Right hindlimb (tissue), 1 donor: ENCODE measurements at regions not wholly inside any gene's neighbourhood (a gene's known extent, or its start where the extent isn't known, plus 50 kb on each side); places are given as distances from the start of the nearest gene placed in this dataset.

Source experiments
- DNase-seq: peaks from one replicate; pipeline ENCODE4 v3.0.0-alpha.2; 2018

GRCh38 chr6:137737836-137738596 is 129.0 kb upstream of the TNFAIP3 start:
- DNase-seq, result no peak

DNA sequence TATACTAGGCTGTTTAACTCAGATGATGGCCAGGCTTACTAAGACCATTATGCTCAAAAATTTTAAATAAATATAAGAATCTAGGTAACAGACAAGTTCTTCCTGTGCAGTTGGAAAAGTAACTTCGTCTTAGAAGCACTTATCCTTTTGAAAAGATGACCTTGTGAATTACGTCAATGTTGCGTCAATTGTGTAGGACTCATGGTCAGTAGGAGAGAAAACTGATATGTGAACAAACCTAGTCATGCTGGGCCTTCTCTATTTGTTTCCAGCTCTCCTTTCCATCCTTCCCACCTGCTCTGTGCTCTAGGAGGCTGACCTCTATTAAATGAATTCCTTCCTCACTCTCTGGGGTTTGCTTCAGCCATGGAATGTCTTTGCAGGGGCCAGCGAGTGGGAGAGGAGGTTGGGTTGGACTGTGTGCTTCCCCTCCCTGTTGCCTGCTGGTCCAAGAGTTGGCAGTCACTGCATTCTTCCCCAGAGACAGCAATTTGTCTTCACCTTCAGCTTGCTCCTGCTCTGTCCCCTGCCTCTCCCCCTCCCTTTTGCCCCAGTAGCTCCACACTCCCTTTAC is 128.0 kb upstream of the TNFAIP3 start:
- DNase-seq, result no peak

DNA sequence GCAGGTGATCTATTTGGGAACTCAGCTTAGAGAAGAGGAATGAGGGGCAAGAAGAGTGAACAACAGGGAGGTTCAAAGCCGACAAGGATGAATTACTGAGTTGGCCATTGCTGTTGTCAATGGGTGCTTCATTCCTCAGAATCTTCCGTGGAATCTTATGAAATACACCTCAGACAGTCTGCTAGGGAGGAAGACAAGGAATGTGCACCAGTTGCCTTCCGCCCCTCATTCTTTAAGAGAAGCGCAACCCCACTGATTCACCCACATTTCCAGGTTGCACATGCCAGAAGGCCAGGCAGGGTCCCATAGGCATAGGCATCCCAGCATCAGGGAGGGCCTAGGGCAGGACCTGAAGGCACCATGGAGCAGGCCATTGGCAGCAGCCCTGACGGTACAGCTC is 127.5 kb upstream of the TNFAIP3 start:
- no peak for DNase-seq

DNA sequence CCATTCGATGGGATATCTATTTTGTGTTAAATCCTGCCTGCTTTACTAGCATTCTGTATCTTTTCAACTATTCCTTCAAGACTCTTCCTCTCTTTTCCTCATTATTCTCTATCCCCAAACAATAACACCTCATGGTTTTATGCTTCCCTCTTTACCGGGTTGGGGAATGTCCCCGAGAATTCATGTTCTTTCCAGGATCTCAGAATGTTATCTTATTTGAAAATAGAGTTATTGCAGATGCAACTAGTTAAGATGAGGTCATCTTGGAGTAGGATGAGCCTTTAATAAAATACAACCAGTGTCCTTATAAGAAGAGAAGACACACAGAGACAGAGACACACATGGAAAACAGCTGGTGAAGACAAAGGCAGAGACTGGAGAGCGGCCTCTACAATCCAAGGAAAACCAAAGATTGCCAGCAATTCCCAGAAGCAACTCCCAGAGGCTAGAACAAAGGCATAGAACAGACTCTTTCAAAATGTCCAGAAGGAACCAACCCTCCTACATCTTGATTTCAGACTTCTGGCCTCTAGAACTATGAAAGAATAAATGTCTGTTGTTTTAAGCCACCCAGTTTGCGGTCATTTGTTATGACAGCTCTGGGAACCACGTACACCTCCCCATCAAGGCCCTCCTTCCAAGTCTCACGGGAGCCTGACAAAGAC is 126.8 kb upstream of the TNFAIP3 start:
- no peak for DNase-seq

DNA sequence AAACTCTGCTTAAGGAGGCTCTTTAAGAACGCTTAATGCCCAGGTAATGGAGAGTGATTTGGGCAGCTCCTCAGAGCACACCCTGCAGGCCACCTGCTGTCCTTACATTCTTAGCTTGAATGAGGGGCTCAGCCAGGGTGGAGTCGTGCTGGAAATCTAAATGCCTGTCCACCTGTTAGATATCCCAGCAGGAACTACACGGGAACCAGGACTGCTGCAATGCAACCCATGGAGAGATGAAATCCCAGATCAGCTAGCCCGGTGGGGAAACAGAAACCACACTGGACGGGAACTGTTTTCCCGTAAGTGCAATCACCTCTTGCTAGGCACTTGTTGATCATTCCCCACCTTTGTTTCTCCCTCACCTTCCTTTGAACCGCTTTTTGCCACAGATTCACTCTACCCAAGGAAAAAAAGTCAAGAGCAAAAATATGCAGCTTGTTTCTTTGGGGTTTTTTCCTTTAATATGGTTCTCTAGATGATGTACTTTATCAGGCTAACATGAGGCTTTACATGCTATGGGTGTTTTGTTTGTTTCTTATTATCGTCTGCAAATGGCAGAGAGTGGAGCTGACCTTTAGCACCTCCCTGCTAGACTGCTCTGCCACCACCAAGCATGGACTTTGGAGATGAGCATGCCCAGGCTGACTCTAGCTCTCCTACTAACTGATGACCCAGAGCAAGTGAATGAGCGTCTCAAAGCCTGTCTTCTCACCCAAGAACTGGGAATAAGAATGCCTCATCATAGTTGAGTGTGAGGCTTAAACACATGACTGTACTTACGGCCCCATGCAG is 125.9 kb upstream of the TNFAIP3 start:
- no peak for DNase-seq

- no peak for DNase-seq
Measured at GRCh38 chr6:137743493-137743892, 123.6 kb upstream of the TNFAIP3 start.

- no peak for DNase-seq
Measured at GRCh38 chr6:137744877-137745276, 122.2 kb upstream of the TNFAIP3 start.

DNA sequence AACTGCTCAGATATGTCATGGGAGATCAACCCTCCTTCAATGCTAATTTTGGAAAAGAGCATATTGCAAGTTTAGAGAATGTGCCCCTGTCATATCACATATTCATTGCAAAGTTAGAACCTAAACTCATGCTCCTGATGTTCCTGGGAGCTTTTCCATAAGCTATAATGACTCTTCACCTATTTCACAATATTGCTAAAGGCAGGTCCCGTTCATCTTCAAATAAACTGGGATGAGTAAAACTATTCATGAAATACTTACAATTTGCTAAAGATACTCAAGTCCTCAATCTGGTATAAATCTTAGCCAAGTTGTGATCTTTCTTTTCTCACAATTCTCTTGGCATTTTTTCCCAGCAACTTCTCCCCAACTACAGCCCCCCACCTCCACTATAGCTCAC is 121.7 kb upstream of the TNFAIP3 start:
- DNase-seq, result no peak

DNA sequence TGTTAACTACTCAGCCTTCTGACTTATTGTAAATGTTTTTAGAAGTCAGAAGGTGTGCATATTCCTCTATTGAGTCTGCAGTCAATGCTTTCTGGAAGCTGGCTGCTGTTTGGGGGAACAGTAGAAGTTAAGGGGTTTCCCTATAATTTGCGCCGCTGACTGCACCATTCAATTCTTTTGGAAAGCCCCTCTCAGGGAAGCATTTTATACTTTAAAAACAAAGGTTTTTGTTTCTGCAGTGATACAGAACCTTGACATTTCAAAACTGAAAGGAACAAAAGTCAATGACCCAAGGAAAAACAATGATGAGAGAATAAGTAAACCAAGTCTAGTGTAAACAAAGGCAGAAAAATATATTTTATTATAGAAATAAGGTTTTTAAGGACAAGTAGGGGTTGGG is 120.8 kb upstream of the TNFAIP3 start:
- no peak for DNase-seq

- no peak for DNase-seq
Measured at GRCh38 chr6:137749696-137750211, 117.3 kb upstream of the TNFAIP3 start.

- DNase-seq, result no peak
Measured at GRCh38 chr6:137750297-137750696, 116.8 kb upstream of the TNFAIP3 start.

GRCh38 chr6:137751768-137752560 is 115.1 kb upstream of the TNFAIP3 start:
- DNase-seq, result no peak

- DNase-seq, result no peak
Measured at GRCh38 chr6:137754366-137754765, 112.7 kb upstream of the TNFAIP3 start.

GRCh38 chr6:137754866-137755265 is 112.2 kb upstream of the TNFAIP3 start:
- DNase-seq, result no peak

- DNase-seq, result no peak
Measured at GRCh38 chr6:137755284-137755683, 111.8 kb upstream of the TNFAIP3 start.

- no peak for DNase-seq
Measured at GRCh38 chr6:137756788-137757187, 110.3 kb upstream of the TNFAIP3 start.

DNA sequence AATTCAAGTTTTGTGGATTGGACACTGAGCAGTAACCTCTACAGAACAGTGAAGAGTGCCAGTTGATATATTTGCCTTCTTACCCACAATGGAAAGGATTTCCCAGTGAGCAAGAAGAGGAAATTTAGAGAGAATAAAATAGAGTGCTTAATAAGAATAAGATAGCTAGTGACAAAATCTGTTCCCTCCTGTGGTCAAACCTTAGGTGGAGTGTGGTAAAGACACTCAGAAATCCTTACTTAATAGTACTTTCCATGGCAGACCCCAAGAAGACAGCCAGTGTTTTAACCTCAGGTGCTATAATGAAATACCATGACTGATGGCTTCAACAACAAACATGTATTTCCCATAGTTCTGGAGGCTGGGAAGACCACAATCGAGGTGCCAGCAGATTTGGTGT is 108.4 kb upstream of the TNFAIP3 start:
- DNase-seq, result no peak

- no peak for DNase-seq
Measured at GRCh38 chr6:137759624-137760023, 107.4 kb upstream of the TNFAIP3 start.

DNA sequence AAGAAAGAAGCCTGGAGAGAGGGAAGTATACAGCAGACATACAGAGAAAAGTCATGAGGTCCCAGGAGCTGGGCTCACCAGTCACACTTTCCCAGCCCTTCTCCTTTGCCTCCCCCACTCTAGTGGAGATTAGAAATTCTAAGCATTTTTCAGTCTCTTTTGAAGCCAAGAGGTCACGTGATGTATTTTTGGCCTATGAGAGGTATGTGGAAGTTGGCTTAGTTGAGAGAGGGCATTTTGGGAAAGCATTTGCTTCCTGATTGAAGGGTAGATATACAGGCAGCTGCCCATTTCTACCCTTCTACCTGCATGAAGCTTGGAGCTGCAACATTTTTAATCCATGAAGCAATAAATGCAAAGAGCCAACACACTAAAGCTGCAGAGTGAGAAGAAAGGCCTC is 106.0 kb upstream of the TNFAIP3 start:
- DNase-seq, result no peak

GRCh38 chr6:137761487-137761886 is 105.6 kb upstream of the TNFAIP3 start:
- no peak for DNase-seq

DNA sequence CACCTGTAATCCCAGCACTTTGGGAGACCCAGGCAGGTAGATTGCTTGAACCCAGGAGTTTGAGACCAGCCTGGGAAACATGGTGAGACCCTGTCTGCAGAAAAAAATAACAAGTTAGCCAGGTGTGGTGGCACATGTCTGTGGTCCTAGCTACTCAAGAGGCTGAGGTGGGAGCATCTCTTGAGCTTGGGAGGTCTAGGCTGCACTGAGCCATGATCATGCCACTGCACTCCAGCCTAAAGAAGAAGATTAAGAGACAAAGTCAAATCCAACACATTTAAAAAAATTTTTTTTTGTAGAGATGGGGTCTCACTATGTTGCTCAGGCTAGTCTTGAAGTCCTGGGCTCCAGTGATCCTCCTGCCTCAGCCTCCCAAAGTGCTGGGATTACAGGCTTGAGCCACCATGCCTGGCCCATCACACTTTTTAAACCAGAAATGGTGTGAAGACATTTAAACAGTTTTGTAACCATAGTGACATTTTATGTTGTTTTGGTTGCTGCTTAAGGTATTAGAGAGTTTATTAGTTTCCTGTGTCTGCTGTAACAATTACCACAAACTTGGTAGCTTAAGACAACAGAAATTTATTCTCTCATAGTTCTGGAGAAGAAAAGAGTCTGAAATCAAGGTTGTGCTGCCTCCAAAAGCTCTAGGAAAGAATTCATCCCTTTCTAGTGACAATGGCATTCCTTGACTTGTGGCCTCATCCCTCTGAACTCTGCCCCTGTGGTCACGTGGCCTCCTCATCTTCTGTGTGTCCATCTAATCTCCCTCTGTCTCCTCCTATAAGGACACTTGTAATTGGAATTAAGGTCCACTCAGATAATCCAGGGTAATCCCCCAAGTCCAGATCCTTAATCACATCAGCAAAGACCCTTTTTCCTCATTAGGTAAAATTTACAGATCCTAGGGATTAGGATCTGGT is 104.6 kb upstream of the TNFAIP3 start:
- DNase-seq, result no peak
